ENCODE measurements at regions not wholly inside any gene's neighbourhood (a gene's known extent, or its start where the extent isn't known, plus 50 kb on each side); places are given as distances from the start of the nearest gene placed in this dataset.

DNA sequence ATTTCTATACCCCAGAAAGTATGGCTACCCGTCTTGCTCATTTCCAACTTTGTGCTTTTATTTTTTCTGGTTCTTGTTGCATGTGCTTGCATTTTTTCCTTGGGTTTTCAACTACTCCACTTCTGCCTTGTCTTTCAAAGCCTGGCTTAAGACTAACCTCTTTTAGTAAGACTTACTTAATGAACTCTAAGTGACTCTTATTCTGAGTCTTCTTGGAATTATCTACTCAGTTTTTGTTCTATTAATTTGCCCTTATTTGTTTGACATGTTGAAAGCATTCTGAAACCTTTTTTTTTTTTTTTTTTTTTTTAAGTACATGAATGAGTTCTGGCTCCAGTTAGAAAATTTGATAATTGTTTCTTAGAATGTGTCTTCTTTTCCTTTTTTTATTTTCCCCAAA lies 74.8 kb downstream of the SLIT2 start:
- no peak overlapping the region for H3K4me2 ChIP-seq (ENCODE audit: low read length)
- TF ChIP-seq, protein P1, sequence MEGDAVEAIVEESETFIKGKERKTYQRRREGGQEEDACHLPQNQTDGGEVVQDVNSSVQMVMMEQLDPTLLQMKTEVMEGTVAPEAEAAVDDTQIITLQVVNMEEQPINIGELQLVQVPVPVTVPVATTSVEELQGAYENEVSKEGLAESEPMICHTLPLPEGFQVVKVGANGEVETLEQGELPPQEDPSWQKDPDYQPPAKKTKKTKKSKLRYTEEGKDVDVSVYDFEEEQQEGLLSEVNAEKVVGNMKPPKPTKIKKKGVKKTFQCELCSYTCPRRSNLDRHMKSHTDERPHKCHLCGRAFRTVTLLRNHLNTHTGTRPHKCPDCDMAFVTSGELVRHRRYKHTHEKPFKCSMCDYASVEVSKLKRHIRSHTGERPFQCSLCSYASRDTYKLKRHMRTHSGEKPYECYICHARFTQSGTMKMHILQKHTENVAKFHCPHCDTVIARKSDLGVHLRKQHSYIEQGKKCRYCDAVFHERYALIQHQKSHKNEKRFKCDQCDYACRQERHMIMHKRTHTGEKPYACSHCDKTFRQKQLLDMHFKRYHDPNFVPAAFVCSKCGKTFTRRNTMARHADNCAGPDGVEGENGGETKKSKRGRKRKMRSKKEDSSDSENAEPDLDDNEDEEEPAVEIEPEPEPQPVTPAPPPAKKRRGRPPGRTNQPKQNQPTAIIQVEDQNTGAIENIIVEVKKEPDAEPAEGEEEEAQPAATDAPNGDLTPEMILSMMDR (IDR thresholded peaks at IDR 0.05; ENCODE audit: low read length): no peak
- no peak for TF ChIP-seq EZH2 (IDR thresholded peaks at IDR 0.05; ENCODE audit: borderline replicate concordance, low read length)

DNA sequence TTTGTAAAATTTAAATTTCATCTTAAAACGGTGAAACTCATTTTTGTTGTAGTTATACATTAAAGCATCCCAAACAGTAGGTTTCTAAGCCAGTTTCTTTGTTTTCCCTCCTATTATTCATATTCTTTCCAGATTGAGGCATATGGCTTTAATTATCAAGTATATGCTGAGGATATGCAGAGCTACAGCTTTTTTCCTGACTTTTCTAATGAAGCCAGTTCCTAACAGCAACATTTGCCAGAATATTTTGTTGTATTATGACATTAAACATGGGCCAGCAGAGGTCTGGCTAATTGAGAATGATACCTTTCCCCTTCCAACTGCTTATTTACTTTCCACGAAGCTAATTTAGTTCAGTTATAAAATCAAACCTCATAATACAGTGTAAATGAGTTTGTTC lies 75.3 kb downstream of the SLIT2 start:
- Histone ChIP-seq H3K4me3 (ENCODE audit: low read depth, low read length, poor library complexity, severe bottlenecking) (no peak overlapping the region), H3K27me3 (ENCODE audit: insufficient read depth, low read length) (no peaks in the 10 kb centered on the region), H3K36me3 (ENCODE audit: insufficient read depth, low read length) (no peaks in the 10 kb centered on the region), H3K4me1 (ENCODE audit: insufficient read depth, low read length, severe bottlenecking) (no peaks in the 10 kb centered on the region), H3K9me3 (ENCODE audit: low read length) (no peaks in the 10 kb centered on the region), H3K4me2 (ENCODE audit: low read length) (no peak overlapping the region), H3K9ac (ENCODE audit: low read length) (no peak overlapping the region), H3K27ac (ENCODE audit: low read depth, low read length, poor library complexity, severe bottlenecking) (no peak overlapping the region), H2AFZ (ENCODE audit: low read length) (no peak overlapping the region), H3K9me2 (ENCODE audit: low read depth, low read length) (no peaks in the 10 kb centered on the region), H3F3A (ENCODE audit: insufficient read depth, low read length) (no peaks in the 10 kb centered on the region), H4K20me1 (ENCODE audit: insufficient read depth, low read length) (no peaks in the 10 kb centered on the region), H3K79me2 (ENCODE audit: insufficient read depth, low read length) (no peaks in the 10 kb centered on the region)
- TF ChIP-seq EZH2 (IDR thresholded peaks at IDR 0.05; ENCODE audit: borderline replicate concordance, low read length): no peak
- TF ChIP-seq, protein P1 (IDR thresholded peaks at IDR 0.05; ENCODE audit: low read length): no peak

More for the DNA sequence above, 74.8 kb downstream of the SLIT2 start:
- no peaks in the 10 kb centered on the region for H3K9me2 ChIP-seq (ENCODE audit: low read depth, low read length)
- H2AFZ ChIP-seq (ENCODE audit: low read length): no peak overlapping the region
- H3F3A ChIP-seq (ENCODE audit: insufficient read depth, low read length): no peaks in the 10 kb centered on the region
- H3K9me3 ChIP-seq (ENCODE audit: low read length): no peaks in the 10 kb centered on the region
- H3K4me3 ChIP-seq (ENCODE audit: low read depth, low read length, poor library complexity, severe bottlenecking): no peak overlapping the region
- no peaks in the 10 kb centered on the region for H3K27me3 ChIP-seq (ENCODE audit: insufficient read depth, low read length)
- no peaks in the 10 kb centered on the region for H3K36me3 ChIP-seq (ENCODE audit: insufficient read depth, low read length)
- H3K9ac ChIP-seq (ENCODE audit: low read length): no peak overlapping the region
- no peaks in the 10 kb centered on the region for H3K79me2 ChIP-seq (ENCODE audit: insufficient read depth, low read length)
- H3K4me1 ChIP-seq (ENCODE audit: insufficient read depth, low read length, severe bottlenecking): no peaks in the 10 kb centered on the region
- no peaks in the 10 kb centered on the region for H4K20me1 ChIP-seq (ENCODE audit: insufficient read depth, low read length)
- no peak overlapping the region for H3K27ac ChIP-seq (ENCODE audit: low read depth, low read length, poor library complexity, severe bottlenecking)

DNA sequence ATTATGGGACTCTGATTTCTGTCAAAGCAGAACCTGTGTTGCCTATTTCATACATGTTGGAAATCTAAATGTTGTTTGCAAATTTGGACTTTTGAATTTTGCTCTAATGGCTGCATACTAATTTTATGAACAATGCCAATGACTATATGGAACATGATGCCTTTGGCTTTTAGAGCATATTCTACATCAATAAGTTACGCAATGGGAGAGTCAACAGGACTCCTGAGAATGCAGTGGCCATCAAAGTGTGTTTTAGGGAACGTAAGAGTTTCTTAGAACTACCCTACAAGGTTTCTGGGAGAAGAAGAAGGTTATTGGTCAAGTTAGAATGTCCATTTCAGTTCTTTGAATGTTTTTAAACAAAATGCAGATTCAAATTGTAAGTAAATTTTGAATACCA lies 76.1 kb downstream of the SLIT2 start:
- H3K4me3 ChIP-seq (ENCODE audit: low read depth, low read length, poor library complexity, severe bottlenecking): no peak overlapping the region
- no peaks in the 10 kb centered on the region for H3K9me2 ChIP-seq (ENCODE audit: low read depth, low read length)
- no peak for TF ChIP-seq EZH2 (IDR thresholded peaks at IDR 0.05; ENCODE audit: borderline replicate concordance, low read length)
- TF ChIP-seq, protein P1 (IDR thresholded peaks at IDR 0.05; ENCODE audit: low read length): no peak
- H3K4me1 ChIP-seq (ENCODE audit: insufficient read depth, low read length, severe bottlenecking): no peaks in the 10 kb centered on the region
- H3K9ac ChIP-seq (ENCODE audit: low read length): no peak overlapping the region
- no peak overlapping the region for H3K4me2 ChIP-seq (ENCODE audit: low read length)
- H3K9me3 ChIP-seq (ENCODE audit: low read length): no peaks in the 10 kb centered on the region
- H3K27me3 ChIP-seq (ENCODE audit: insufficient read depth, low read length): no peaks in the 10 kb centered on the region
- no peaks in the 10 kb centered on the region for H3K36me3 ChIP-seq (ENCODE audit: insufficient read depth, low read length)
- H3F3A ChIP-seq (ENCODE audit: insufficient read depth, low read length): no peaks in the 10 kb centered on the region
- no peak overlapping the region for H3K27ac ChIP-seq (ENCODE audit: low read depth, low read length, poor library complexity, severe bottlenecking)
- H2AFZ ChIP-seq (ENCODE audit: low read length): no peak overlapping the region
- no peaks in the 10 kb centered on the region for H3K79me2 ChIP-seq (ENCODE audit: insufficient read depth, low read length)
- H4K20me1 ChIP-seq (ENCODE audit: insufficient read depth, low read length): no peaks in the 10 kb centered on the region

Measured in OCI-LY1 (cell line).